LoVo (cell line): ENCODE measurements at regions not wholly inside any gene's neighbourhood (a gene's known extent, or its start where the extent isn't known, plus 50 kb on each side); places are given as distances from the start of the nearest gene placed in this dataset.

Experiments
- DNase-seq: peaks from one replicate; pipeline ENCODE4 v3.0.0-alpha.2; 2016; ENCODE audit warnings: low spot score

GRCh38 chr17:15177343-15177742 lies 87.8 kb downstream of the PMP22 start:
- DNase-seq: no peak

- no peak for DNase-seq
Observed at GRCh38 chr17:15175356-15175755, 89.8 kb downstream of the PMP22 start.

DNA sequence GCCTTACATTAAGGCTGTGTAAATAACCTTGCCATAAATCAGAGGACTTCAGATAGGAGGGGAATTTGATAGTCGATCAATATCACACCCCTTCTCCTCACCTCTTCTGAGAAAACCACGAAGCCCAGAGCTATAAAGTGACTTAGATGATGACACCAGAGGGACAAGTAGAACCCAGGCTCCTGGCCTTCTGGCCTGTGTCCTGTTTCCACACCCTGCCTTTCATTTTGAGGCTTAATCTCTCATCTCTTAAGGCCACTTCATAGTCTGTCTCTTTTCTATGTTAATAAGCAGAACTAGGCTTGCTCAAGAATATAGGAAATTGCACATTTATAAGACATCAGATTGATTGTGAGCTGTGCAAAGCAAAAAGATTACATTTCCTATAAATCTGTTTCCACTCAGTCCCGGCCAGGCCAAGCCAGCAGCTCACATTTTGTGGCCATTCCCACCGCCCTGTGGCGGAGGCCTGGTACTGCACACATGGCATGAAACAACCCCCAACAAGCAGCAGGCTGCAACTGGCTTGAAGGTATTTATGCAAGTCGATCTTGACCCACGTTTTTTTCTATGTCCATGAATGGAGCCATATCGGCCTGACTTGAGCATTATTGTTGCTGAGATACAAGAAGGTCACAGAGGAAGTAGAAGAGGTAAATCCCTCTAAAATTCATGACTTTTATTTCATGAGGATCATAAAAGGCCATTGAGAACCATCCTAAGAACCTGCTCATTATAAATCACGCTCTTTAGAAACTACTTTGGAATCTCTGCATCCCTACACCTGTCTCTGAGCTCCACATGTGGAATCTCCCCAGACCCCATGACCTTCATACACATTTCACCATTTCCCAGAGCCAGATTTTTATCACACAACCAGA lies 93.7 kb downstream of the PMP22 start:
- DNase-seq: peak; percentile 44

DNA sequence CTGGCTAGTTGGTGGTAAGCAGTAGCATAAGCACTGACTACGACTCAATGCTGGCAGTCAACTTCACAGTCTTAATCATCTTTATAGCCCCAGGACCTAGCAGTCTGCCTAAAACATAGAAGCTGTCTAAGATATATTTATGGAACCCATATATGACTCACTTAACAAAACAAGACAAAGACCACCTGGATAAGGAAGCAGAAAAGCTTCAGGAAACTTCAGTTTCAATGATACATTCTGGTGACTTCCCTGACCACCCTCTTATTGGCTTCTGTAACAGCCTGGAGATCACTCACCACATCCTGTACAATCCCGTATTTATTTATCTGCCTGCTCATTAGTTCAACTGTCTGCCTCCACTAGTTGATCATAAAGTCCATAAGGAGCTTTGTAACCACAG lies 95.5 kb downstream of the PMP22 start:
- no peak for DNase-seq

GRCh38 chr17:15168379-15168778 lies 96.7 kb downstream of the PMP22 start:
- no peak for DNase-seq

- no peak for DNase-seq
Observed at GRCh38 chr17:15161395-15161794, 103.7 kb downstream of the PMP22 start.

- DNase-seq: no peak
Observed at GRCh38 chr17:15157051-15157450, 108.1 kb downstream of the PMP22 start.

GRCh38 chr17:15154618-15155017 lies 110.5 kb downstream of the PMP22 start:
- no peak for DNase-seq

DNA sequence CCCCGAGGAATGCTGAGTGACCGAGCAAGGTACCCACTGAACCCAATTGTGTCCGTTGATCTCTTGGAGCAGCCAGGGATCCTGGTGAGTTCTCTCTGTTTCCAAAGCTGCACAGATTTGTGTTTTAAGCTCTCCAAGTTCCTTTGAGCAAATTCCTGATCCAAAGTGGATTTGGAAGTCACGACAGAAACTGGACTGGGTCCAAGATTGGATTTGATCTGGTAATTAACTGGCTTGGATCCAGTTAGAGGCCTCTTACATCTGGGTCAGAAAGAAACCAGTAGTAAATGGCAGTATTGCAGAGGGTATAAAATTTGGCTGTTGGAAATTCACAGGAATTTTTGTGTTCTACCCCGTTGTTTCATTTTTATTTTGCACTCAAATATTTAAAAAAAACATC lies 119.5 kb downstream of the PMP22 start:
- DNase-seq: no peak

- DNase-seq: no peak
Observed at GRCh38 chr17:15143524-15143923, 121.6 kb downstream of the PMP22 start.

DNA sequence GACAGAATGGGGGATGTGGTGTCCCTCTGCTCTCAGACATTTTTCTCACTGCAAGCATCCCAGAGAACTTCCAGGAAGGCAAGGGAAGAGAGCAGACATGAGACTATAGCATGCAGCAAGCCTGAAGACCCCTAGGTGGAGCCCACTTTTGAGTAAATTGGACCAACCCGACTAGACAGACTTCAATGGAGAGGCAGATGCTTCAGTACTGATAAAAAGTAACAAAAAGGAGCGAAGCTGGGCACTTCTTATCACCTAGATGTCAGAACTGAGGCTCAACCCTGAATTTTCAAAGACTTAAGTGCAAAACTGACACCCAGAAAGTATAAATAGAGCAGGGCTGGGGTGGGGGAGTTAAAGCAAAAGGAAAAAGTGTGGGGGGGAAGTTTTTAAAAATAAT lies 130.8 kb downstream of the PMP22 start:
- DNase-seq: no peak

GRCh38 chr17:15133826-15134225 lies 131.3 kb downstream of the PMP22 start:
- DNase-seq: no peak

GRCh38 chr17:15133143-15133542 lies 132.0 kb downstream of the PMP22 start:
- DNase-seq: no peak

- no peak for DNase-seq
Observed at GRCh38 chr17:15130426-15130825, 134.7 kb downstream of the PMP22 start.

DNA sequence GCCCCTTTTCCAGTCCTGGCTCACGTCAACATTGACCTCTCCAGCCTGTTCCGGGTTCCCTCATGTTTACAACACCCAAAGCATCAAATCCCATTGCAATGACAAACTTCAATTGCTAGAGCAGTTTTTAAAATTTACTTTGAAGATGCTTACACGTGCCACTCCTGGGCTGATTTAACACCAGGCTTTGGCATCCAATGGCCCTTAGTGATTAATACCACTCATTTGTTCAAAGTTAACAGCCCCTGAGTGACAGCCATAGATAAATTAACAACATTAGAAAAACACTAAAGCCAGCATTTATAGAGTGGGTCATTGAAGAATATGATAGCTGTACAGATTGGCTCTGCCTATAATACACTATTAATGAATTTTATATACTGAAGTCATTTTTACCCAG lies 135.1 kb downstream of the PMP22 start:
- DNase-seq: no peak

GRCh38 chr17:15124746-15125145 lies 140.4 kb downstream of the PMP22 start:
- no peak for DNase-seq

- DNase-seq: no peak
Observed at GRCh38 chr17:15124264-15124595, 140.9 kb downstream of the PMP22 start.

DNA sequence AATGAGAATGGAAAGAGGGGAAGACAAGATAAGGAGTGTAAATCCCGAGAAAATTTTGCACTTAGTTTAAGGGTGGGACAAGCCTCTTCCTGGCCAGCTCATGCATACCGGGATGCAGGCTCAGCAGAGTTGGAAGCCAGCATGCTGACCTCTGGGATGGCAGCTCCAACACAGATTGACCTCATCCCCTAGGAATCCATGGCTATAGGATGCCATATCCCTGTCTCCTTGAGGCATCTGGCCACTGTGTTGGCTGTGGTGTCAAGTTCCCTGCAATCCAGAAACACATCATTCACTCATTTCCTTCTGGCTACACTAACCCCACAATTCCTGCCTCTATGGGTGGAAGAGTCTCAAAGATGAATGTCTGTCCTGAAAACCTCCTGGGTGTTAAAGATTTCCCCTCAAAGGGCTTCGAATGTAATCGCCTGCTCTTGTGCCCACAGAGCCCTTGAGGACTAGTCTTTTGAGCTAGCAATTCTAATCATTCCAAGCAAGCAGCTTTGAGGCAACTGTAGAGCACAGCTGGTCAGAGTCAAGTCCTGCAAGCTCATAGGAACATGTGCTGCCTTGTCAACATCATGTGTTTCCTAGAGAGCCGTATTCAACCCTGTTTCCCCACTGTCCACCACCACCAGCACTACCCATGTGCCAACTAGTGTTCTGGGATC lies 141.4 kb downstream of the PMP22 start:
- no peak for DNase-seq

GRCh38 chr17:15122857-15123256 lies 142.3 kb downstream of the PMP22 start:
- no peak for DNase-seq

- DNase-seq: no peak
Observed at GRCh38 chr17:15121426-15121825, 143.7 kb downstream of the PMP22 start.

DNA sequence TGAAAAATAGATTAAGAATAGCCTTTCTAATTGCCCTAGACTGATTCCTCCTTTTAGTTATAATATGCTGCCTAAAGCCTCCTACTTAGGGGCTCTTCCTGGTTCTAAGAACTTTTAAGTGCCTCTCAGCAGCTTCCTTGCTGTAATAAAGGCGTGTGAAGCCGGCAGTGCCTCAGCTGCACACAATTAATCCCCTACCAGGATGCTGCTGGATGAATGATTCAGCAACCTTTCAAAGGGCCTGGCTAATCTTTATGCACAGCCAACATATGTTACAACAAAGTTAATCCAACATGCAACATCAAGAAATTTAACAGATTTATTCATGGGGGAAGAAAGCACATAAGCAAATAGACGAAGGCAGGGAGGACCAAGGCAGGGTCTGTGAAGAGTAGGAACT lies 145.2 kb downstream of the PMP22 start:
- DNase-seq: no peak

DNA sequence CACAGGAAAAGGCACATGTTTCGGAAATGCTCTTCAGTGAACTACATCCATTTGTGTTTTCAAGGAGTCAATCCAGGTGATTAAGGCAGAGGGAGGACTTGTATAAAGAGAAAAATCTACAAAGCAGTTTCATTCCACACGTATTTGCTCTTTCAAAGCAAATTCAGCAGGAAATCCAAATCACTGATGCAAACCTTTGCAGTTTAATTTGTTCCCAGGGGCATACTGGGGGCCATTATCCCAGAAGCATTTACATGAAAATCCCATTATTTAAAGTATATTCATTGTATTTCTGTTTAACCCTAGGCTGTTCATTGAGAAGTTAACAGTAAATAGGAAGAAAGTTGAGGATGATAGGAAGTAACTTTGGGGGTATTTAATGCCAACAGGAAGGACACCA lies 147.9 kb downstream of the PMP22 start:
- no peak for DNase-seq

- no peak for DNase-seq
Observed at GRCh38 chr17:15112846-15113617, 152.1 kb downstream of the PMP22 start.
